MM.1S (cell line): ENCODE measurements at regions not wholly inside any gene's neighbourhood (a gene's known extent, or its start where the extent isn't known, plus 50 kb on each side); places are given as distances from the start of the nearest gene placed in this dataset.

Experiments
- EZH2 ChIP-seq: fragments of 300-600 bp; sonication (generic); optimal IDR thresholded peaks from 2 replicates; pipeline ENCODE3; 2017; ENCODE audit warnings: low read depth, mild to moderate bottlenecking, antibody characterized with exemption, low read length, mixed read lengths
- EZH2phosphoT487 ChIP-seq: fragments of 300-600 bp; sonication (generic); IDR thresholded peaks from 2 replicates; pipeline ENCODE4 v1.6.1; 2018; ENCODE audit warnings: antibody characterized with exemption, low read length
- TF ChIP-seq, protein P1 (sequence below): fragments of 300-600 bp; sonication (generic); IDR thresholded peaks from 2 replicates; pipeline ENCODE4 v1.5.1; 2016; ENCODE audit warnings: antibody characterized with exemption, low read length, mixed read lengths

DNA sequence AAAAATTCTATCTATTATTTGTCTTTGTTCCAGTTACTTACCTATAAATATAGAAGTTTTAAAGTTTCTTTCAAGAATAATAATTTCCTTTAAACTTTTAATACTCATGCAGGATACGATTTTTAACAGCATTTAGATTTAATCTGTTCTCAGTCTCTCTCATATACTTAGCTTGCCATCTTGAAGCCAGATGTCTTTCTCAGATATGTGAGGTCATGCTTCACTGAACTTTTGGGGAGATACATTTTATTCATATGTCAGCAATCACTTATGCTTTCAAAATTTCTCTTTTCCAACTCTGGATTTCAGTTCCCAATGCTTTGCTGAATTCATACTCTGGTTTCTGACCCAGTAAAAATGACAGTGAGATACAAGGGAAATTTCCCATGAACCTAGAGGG lies 66.5 kb upstream of the CCDC178 start:
- TF ChIP-seq, protein P1, sequence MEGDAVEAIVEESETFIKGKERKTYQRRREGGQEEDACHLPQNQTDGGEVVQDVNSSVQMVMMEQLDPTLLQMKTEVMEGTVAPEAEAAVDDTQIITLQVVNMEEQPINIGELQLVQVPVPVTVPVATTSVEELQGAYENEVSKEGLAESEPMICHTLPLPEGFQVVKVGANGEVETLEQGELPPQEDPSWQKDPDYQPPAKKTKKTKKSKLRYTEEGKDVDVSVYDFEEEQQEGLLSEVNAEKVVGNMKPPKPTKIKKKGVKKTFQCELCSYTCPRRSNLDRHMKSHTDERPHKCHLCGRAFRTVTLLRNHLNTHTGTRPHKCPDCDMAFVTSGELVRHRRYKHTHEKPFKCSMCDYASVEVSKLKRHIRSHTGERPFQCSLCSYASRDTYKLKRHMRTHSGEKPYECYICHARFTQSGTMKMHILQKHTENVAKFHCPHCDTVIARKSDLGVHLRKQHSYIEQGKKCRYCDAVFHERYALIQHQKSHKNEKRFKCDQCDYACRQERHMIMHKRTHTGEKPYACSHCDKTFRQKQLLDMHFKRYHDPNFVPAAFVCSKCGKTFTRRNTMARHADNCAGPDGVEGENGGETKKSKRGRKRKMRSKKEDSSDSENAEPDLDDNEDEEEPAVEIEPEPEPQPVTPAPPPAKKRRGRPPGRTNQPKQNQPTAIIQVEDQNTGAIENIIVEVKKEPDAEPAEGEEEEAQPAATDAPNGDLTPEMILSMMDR: no peak
- TF ChIP-seq EZH2 (no peak), EZH2phosphoT487 (no peak)
